ENCODE measurements at regions not wholly inside any gene's neighbourhood (a gene's known extent, or its start where the extent isn't known, plus 50 kb on each side); places are given as distances from the start of the nearest gene placed in this dataset.
"Not testable (repeated sequence)": the region's sequence is repeated elsewhere in the genome, so short reads cannot be mapped to it uniquely, and the experiment has no call there.

GRCh38 chr7:142632271-142633134 lies 116.8 kb upstream of the PRSS1 start:
- no peak overlapping the region for H3K27ac ChIP-seq
- 27 to 29% (median 28%) methylated on average over 17 of the region's 17 CpGs for WGBS, 5 donors
- H3K27me3 ChIP-seq (replicated peaks in 1 of 7): peaks cover 0 to 12% (median 0%) of the 10 kb centered on the region in 7 donors
- TF ChIP-seq POLR2AphosphoS5 (IDR thresholded peaks at IDR 0.05) (no peak), POLR2A (IDR thresholded peaks at IDR 0.05) (no peak), CTCF (IDR thresholded peaks at IDR 0.05 in 8 of 11, conservative IDR thresholded peaks at IDR 0.05 in 3 of 11) (peak; percentile 28 to 88 (median 82))
- peak; percentile 81 for DNase-seq
- H3K9me3 ChIP-seq: peaks cover 0 to 5% (median 0%) of the 10 kb centered on the region in 8 donors
- no peak overlapping the region for H3K4me3 ChIP-seq
- no peaks in the 10 kb centered on the region for H3K36me3 ChIP-seq
- H3K4me1 ChIP-seq: peaks cover 0 to 7% (median 1%) of the 10 kb centered on the region in 6 donors
- intact Hi-C loops (cut with DNase I; ENCODE audit: low total_unique reads): loop anchor here (10.0 kb wide), 1 partner anchor 372 kb away; no protein-coding TSS in a partner anchor

DNA sequence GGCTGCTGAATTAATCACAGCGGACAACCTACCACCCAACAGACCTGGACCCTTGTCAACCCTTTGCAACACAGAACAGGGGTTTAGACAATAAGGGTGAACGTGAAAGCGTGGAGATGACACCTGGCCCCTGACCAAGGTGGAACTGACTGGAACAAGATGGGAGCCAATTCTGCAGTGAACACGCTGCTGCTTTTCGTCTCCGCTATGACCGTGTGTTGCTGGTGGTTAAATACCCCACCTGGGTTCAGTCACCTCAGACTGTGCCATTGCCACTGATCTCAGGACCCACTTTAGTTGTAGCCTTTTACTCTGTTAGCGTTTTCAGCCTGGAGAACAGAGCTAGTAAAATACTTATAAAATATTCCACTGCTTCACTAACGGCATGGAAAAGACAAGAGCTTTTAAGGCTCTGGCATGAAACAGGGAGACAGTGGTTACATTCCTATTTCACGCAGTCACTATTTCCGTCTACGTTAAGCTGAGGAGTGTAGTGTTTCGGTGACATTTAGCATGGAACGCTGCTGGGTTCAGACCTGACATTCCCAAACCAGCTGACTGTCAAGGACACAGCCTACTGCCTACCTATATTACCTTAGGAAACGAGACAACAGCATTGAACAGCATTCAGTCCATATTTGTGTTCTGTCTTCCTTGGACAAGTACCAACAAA lies 119.5 kb upstream of the PRSS1 start:
- intact Hi-C loops (cut with DNase I; ENCODE audit: low total_unique reads): loop anchor here (10.0 kb wide), 2 partner anchors 145 to 375 kb away; partner anchors contain the start of gene PRSS2
- Histone ChIP-seq H3K4me3 (no peak overlapping the region), H3K27me3 (replicated peaks in 1 of 7) (peaks cover 0 to 26% (median 0%) of the 10 kb centered on the region in 7 donors), H3K36me3 (no peaks in the 10 kb centered on the region), H3K4me1 (peaks cover 0 to 7% (median 1%) of the 10 kb centered on the region in 6 donors), H3K9me3 (no peaks in the 10 kb centered on the region), H3K27ac (no peak overlapping the region)
- WGBS, 5 donors: 74 to 87% (median 84%) methylated on average over 15 of the region's 15 CpGs
- DNase-seq: no peak
- no peak for TF ChIP-seq POLR2A (IDR thresholded peaks at IDR 0.05)

- no peak for DNase-seq
- WGBS, 5 donors: 79 to 88% (median 83%) methylated on average over 1 of the region's 1 CpG
- Histone ChIP-seq H3K4me1 (peaks cover 0 to 7% (median 1%) of the 10 kb centered on the region in 6 donors), H3K9me3 (no peaks in the 10 kb centered on the region), H3K27ac (no peak overlapping the region), H3K4me3 (no peak overlapping the region), H3K36me3 (no peaks in the 10 kb centered on the region), H3K27me3 (replicated peaks in 1 of 7) (peaks cover 0 to 26% (median 0%) of the 10 kb centered on the region in 7 donors)
- TF ChIP-seq POLR2AphosphoS5 (IDR thresholded peaks at IDR 0.05) (no peak), POLR2A (IDR thresholded peaks at IDR 0.05) (no peak), CTCF (IDR thresholded peaks at IDR 0.05 in 8 of 11, conservative IDR thresholded peaks at IDR 0.05 in 3 of 11) (no peak)
- intact Hi-C loops (cut with DNase I; ENCODE audit: low total_unique reads): loop anchor here (10.0 kb wide), 1 partner anchor 146 kb away; the partner anchor contains the start of gene PRSS2
Observed at GRCh38 chr7:142628945-142629344, 120.3 kb upstream of the PRSS1 start.

DNA sequence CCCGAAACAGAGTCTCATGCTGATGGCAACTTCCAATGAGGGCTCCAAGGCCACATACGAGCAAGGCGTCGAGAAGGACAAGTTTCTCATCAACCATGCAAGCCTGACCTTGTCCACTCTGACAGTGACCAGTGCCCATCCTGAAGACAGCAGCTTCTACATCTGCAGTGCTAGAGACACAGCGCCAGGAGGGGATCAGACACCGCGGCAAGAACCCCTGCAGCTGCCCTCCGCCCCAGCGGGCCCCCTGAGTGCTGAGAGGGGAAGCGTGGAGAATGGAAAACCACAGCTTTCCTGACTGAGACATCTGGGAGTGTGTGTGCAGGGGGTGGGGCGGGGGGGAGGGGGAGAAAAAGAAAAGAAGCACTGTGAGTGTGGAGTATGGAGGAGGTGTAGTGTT lies 122.0 kb upstream of the PRSS1 start:
- intact Hi-C loops (cut with DNase I; ENCODE audit: low total_unique reads): loop anchor here (10.0 kb wide), 1 partner anchor 148 kb away; the partner anchor contains the start of gene PRSS2
- not testable (repeated sequence) for H3K4me1 ChIP-seq, H3K27ac ChIP-seq, H3K9me3 ChIP-seq, H3K36me3 ChIP-seq, H3K4me3 ChIP-seq
- DNase-seq: peak; percentile 54
- 32 to 70% (median 37%) methylated on average over 6 to 11 of the region's 11 CpGs for WGBS, 5 donors
- peaks cover 0 to 15% (median 0%) of the 10 kb centered on the region in 7 donors for H3K27me3 ChIP-seq (replicated peaks in 1 of 7)

Measured in spleen (tissue), 11 donors.